ENCODE measurements at regions not wholly inside any gene's neighbourhood (a gene's known extent, or its start where the extent isn't known, plus 50 kb on each side); places are given as distances from the start of the nearest gene placed in this dataset.

- Histone ChIP-seq H4K20me1 (ENCODE audit: low read depth, low read length) (no peaks in the 10 kb centered on the region), H3K79me2 (ENCODE audit: insufficient read depth, low read length) (no peaks in the 10 kb centered on the region), H3K9me3 (ENCODE audit: insufficient read depth, low read length) (no peaks in the 10 kb centered on the region), H3K27ac (ENCODE audit: low read depth, low read length) (no peak overlapping the region), H3K27me3 (ENCODE audit: low read length) (no peaks in the 10 kb centered on the region), H3K9ac (ENCODE audit: low read length) (no peak overlapping the region), H3K4me3 (ENCODE audit: insufficient read depth, low read length, poor library complexity, severe bottlenecking) (no peak overlapping the region), H3K36me3 (ENCODE audit: low read length) (no peaks in the 10 kb centered on the region), H3F3A (ENCODE audit: insufficient read depth) (no peaks in the 10 kb centered on the region), H2AFZ (ENCODE audit: low read depth, low read length, severe bottlenecking) (no peak overlapping the region), H3K9me2 (replicated peaks; ENCODE audit: insufficient read depth, low read length) (0 out of 2 replicates have a peak, but pooled peaks cover 4% of the 10 kb centered on the region), H3K4me2 (ENCODE audit: low read depth, low read length, poor library complexity, severe bottlenecking) (no peak overlapping the region)
- TF ChIP-seq CTCF (IDR thresholded peaks at IDR 0.05; ENCODE audit: insufficient read depth, low read length, poor library complexity, severe bottlenecking) (no peak), EZH2phosphoT487 (conservative IDR thresholded peaks at IDR 0.05; ENCODE audit: low read length) (no peak)
Measured at GRCh38 chr6:19032591-19033295, 645.6 kb downstream of the RNF144B start.

- Histone ChIP-seq H3K4me2 (ENCODE audit: low read depth, low read length, poor library complexity, severe bottlenecking) (no peak overlapping the region), H3K9me2 (replicated peaks; ENCODE audit: insufficient read depth, low read length) (0 out of 2 replicates have a peak, but pooled peaks cover 4% of the 10 kb centered on the region), H3F3A (ENCODE audit: insufficient read depth) (no peaks in the 10 kb centered on the region), H3K9ac (ENCODE audit: low read length) (no peak overlapping the region), H2AFZ (ENCODE audit: low read depth, low read length, severe bottlenecking) (no peak overlapping the region), H3K9me3 (ENCODE audit: insufficient read depth, low read length) (no peaks in the 10 kb centered on the region), H3K36me3 (ENCODE audit: low read length) (no peaks in the 10 kb centered on the region), H3K4me3 (ENCODE audit: insufficient read depth, low read length, poor library complexity, severe bottlenecking) (no peak overlapping the region), H4K20me1 (ENCODE audit: low read depth, low read length) (no peaks in the 10 kb centered on the region), H3K27me3 (ENCODE audit: low read length) (no peaks in the 10 kb centered on the region), H3K27ac (ENCODE audit: low read depth, low read length) (no peak overlapping the region), H3K79me2 (ENCODE audit: insufficient read depth, low read length) (no peaks in the 10 kb centered on the region)
- no peak for TF ChIP-seq CTCF (IDR thresholded peaks at IDR 0.05; ENCODE audit: insufficient read depth, low read length, poor library complexity, severe bottlenecking)
- TF ChIP-seq EZH2phosphoT487 (conservative IDR thresholded peaks at IDR 0.05; ENCODE audit: low read length) = no peak
Measured at GRCh38 chr6:19033683-19034082, 646.5 kb downstream of the RNF144B start.

- H4K20me1 ChIP-seq (ENCODE audit: low read depth, low read length) = no peaks in the 10 kb centered on the region
- no peaks in the 10 kb centered on the region for H3K79me2 ChIP-seq (ENCODE audit: insufficient read depth, low read length)
- H3K9me3 ChIP-seq (ENCODE audit: insufficient read depth, low read length) = no peaks in the 10 kb centered on the region
- H2AFZ ChIP-seq (ENCODE audit: low read depth, low read length, severe bottlenecking) = no peak overlapping the region
- H3F3A ChIP-seq (ENCODE audit: insufficient read depth) = no peaks in the 10 kb centered on the region
- no peaks in the 10 kb centered on the region for H3K27me3 ChIP-seq (ENCODE audit: low read length)
- no peak overlapping the region for H3K4me2 ChIP-seq (ENCODE audit: low read depth, low read length, poor library complexity, severe bottlenecking)
- no peak overlapping the region for H3K4me3 ChIP-seq (ENCODE audit: insufficient read depth, low read length, poor library complexity, severe bottlenecking)
- 0 out of 2 replicates have a peak, but pooled peaks cover 4% of the 10 kb centered on the region for H3K9me2 ChIP-seq (replicated peaks; ENCODE audit: insufficient read depth, low read length)
- TF ChIP-seq EZH2phosphoT487 (conservative IDR thresholded peaks at IDR 0.05; ENCODE audit: low read length) (no peak), CTCF (IDR thresholded peaks at IDR 0.05; ENCODE audit: insufficient read depth, low read length, poor library complexity, severe bottlenecking) (no peak)
- H3K27ac ChIP-seq (ENCODE audit: low read depth, low read length) = no peak overlapping the region
- no peak overlapping the region for H3K9ac ChIP-seq (ENCODE audit: low read length)
- no peaks in the 10 kb centered on the region for H3K36me3 ChIP-seq (ENCODE audit: low read length)
Measured at GRCh38 chr6:19034986-19035385, 647.8 kb downstream of the RNF144B start.
